IMR-90 (cell line): ENCODE measurements at regions not wholly inside any gene's neighbourhood (a gene's known extent, or its start where the extent isn't known, plus 50 kb on each side); places are given as distances from the start of the nearest gene placed in this dataset.

ENCODE experiments used
- ATAC-seq: fragments of 200-7000 bp; cut with Tn5 transposase; 2 replicates; pipeline ENCODE4 v1.9.1; 2020; ENCODE audit warnings: low read depth, mild to moderate bottlenecking, moderate library complexity
- BruUV-seq: library from RNA; stranded (reverse); fragments of 400-500 nt; replicated peaks from 2 replicates; lab custom pipeline; 2021; lab: Mats Ljungman, UMichigan
- CTCF ChIA-PET: fragments of 300-600 bp; formaldehyde crosslinking; extraction: SDS; loops from one replicate; lab custom pipeline; 2021; ENCODE audit warnings: antibody characterized with exemption; lab: Yijun Ruan, JAX
- POLR2A ChIA-PET: fragments of 300-600 bp; sonication (Branson Sonifier 250); formaldehyde crosslinking; loops from one replicate; lab custom pipeline; 2022; ENCODE audit warnings: antibody characterized with exemption; ENCODE audit not compliant: unreplicated experiment; lab: Charles Lee
- DNase-seq: peaks from one replicate; pipeline ENCODE4 v3.0.0; 2013
- H2AFZ ChIP-seq: replicated peaks from 2 replicates; pipeline ENCODE3; 2013; ENCODE audit warnings: low read length, mild to moderate bottlenecking; ENCODE audit not compliant: poor library complexity
- H2AK5ac ChIP-seq: 2 replicates; pipeline ENCODE4 v1.6.1; 2013; ENCODE audit warnings: low read depth, low read length, inconsistent platforms
- H2AK9ac ChIP-seq: replicated peaks from 2 replicates; pipeline ENCODE3; 2013; ENCODE audit warnings: mild to moderate bottlenecking, low read depth, low read length, moderate library complexity; ENCODE audit not compliant: poor library complexity
- H2BK120ac ChIP-seq: 2 replicates; pipeline ENCODE4 v1.6.1; 2013; ENCODE audit warnings: low read depth, low read length, inconsistent platforms
- H2BK15ac ChIP-seq: 3 replicates; pipeline ENCODE4 v1.6.1; 2013; ENCODE audit warnings: low read depth, low read length, inconsistent platforms
- H2BK20ac ChIP-seq: 2 replicates; pipeline ENCODE4 v1.6.1; 2013; ENCODE audit warnings: low read depth, mild to moderate bottlenecking, inconsistent platforms, low read length, moderate library complexity
- H2BK5ac ChIP-seq: 2 replicates; pipeline ENCODE4 v1.6.1; 2013; ENCODE audit warnings: mild to moderate bottlenecking, low read depth, low read length, inconsistent platforms; ENCODE audit not compliant: poor library complexity, severe bottlenecking
- H3K14ac ChIP-seq: replicated peaks from 2 replicates; pipeline ENCODE4 v1.6.1; 2013; ENCODE audit warnings: low read depth, low read length, inconsistent platforms
- H3K18ac ChIP-seq: 2 replicates; pipeline ENCODE4 v1.6.1; 2013; ENCODE audit warnings: low read depth, low read length, control low read depth
- H3K23ac ChIP-seq: 2 replicates; pipeline ENCODE4 v1.6.1; 2013; ENCODE audit warnings: low read depth, low read length, inconsistent platforms
- H3K27ac ChIP-seq: 2 replicates; pipeline ENCODE4 v1.5.1; 2013; ENCODE audit warnings: mild to moderate bottlenecking, control low read depth, low read length; ENCODE audit not compliant: insufficient read depth
- H3K27me3 ChIP-seq: 2 replicates; pipeline ENCODE4 v1.6.1; 2013; ENCODE audit warnings: low read length; ENCODE audit not compliant: control insufficient read depth, insufficient read depth
- H3K36me3 ChIP-seq: 2 replicates; pipeline ENCODE4 v1.6.1; 2013; ENCODE audit warnings: low read length, mixed read lengths; ENCODE audit not compliant: control insufficient read depth, insufficient read depth
- H3K4ac ChIP-seq: 2 replicates; pipeline ENCODE4 v1.6.1; 2013; ENCODE audit warnings: low read depth, low read length, inconsistent platforms
- H3K4me1 ChIP-seq: 2 replicates; pipeline ENCODE4 v1.6.1; 2013; ENCODE audit warnings: low read length, mixed read lengths; ENCODE audit not compliant: control insufficient read depth, insufficient read depth
- H3K4me2 ChIP-seq: 2 replicates; pipeline ENCODE4 v1.6.1; 2013; ENCODE audit warnings: low read depth, mild to moderate bottlenecking, control low read depth, low read length, moderate library complexity
- H3K4me3 ChIP-seq: 2 replicates; pipeline ENCODE4 v1.5.1; 2013; ENCODE audit warnings: low read depth, mild to moderate bottlenecking, control low read depth, low read length, moderate library complexity; ENCODE audit not compliant: insufficient read depth
- H3K56ac ChIP-seq: 2 replicates; pipeline ENCODE4 v1.6.1; 2013; ENCODE audit warnings: low read length, inconsistent platforms; ENCODE audit not compliant: insufficient read depth; ENCODE audit errors: extremely low read depth
- H3K79me1 ChIP-seq, 2 experiments: 2 replicates each; pipeline ENCODE4 v1.6.1; 2013; ENCODE audit warnings: low read length in 2 of 2, inconsistent platforms in 1 of 2, low read depth in 1 of 2
- H3K9ac ChIP-seq: 2 replicates; pipeline ENCODE4 v1.6.1; 2013; ENCODE audit warnings: low read depth, low read length, control low read depth
- H3K9me1 ChIP-seq: 2 replicates; pipeline ENCODE4 v1.6.1; 2013; ENCODE audit warnings: low read length, inconsistent platforms; ENCODE audit not compliant: insufficient read depth
- H3K9me3 ChIP-seq: 2 replicates; pipeline ENCODE4 v1.6.1; 2013; ENCODE audit warnings: low read length; ENCODE audit not compliant: control insufficient read depth, insufficient read depth
- H4K20me1 ChIP-seq: 2 replicates; pipeline ENCODE4 v1.6.1; 2013; ENCODE audit warnings: low read length, inconsistent platforms; ENCODE audit not compliant: insufficient read depth
- H4K5ac ChIP-seq: 2 replicates; pipeline ENCODE4 v1.6.1; 2013; ENCODE audit warnings: mild to moderate bottlenecking, low read depth, low read length, control low read depth
- H4K8ac ChIP-seq, 2 experiments: 2 replicates each; pipeline ENCODE4 v1.6.1; 2013; ENCODE audit warnings: low read depth in 2 of 2, low read length in 2 of 2, control low read depth in 1 of 2, inconsistent platforms in 1 of 2
- H4K91ac ChIP-seq: 2 replicates; pipeline ENCODE4 v1.6.1; 2013; ENCODE audit warnings: low read depth, low read length, inconsistent platforms; ENCODE audit not compliant: insufficient read depth
- MXI1 ChIP-seq: IDR thresholded peaks from 2 replicates; pipeline ENCODE4 v1.6.1; 2012; ENCODE audit warnings: low read depth, mild to moderate bottlenecking, low read length, moderate library complexity, borderline replicate concordance
- RCOR1 ChIP-seq: IDR thresholded peaks from 2 replicates; pipeline ENCODE4 v1.6.1; 2012; ENCODE audit warnings: mild to moderate bottlenecking, low read length, improper control_type of control experiment; ENCODE audit not compliant: insufficient replicate concordance
- SMC3 ChIP-seq: fragments of 150-350 bp; IDR thresholded peaks from 2 replicates; pipeline ENCODE4 v1.6.1; 2016; ENCODE audit warnings: low read depth, mild to moderate bottlenecking, antibody characterized with exemption, low read length, moderate library complexity
- WGBS, 2 experiments: methylation state at CpG; one replicate each; pipeline versions ENCODE4 v1.1.5 to v1.1.7; 2013; ENCODE audit warnings: missing lambda C conversion rate in 2 of 2; ENCODE audit not compliant: insufficient read length in 1 of 2; ENCODE audit errors: extremely low coverage in 2 of 2; 5-methylcytosine and 5-hydroxymethylcytosine counted together
- dilution Hi-C: fragments of 300-500 bp; cut with HindIII; formaldehyde crosslinking; loops from one replicate; pipeline ENCODE4 v1.14.3; 2018; ENCODE audit warnings: low sequenced_read_pairs; ENCODE audit not compliant: unreplicated experiment
- in situ Hi-C: fragments of 300-500 bp; cut with MboI; formaldehyde crosslinking; loops from 3 replicates; pipeline ENCODE4 v1.14.3; 2019; ENCODE audit warnings: low sequenced_read_pairs, inconsistent platforms, mixed read lengths
- intact Hi-C: fragments of 100-400 bp; cut with micrococcal nuclease; formaldehyde crosslinking; loops from 2 replicates; pipeline ENCODE4 v1.10.0; 2022

- DNase-seq (no peak), ATAC-seq (no peak)
- H3K79me1 ChIP-seq: no peaks in the 10 kb centered on the region
- no peaks in the 10 kb centered on the region for H3K9me3 ChIP-seq
- H3K18ac ChIP-seq: no peak overlapping the region
- no peaks in the 10 kb centered on the region for H3K9me1 ChIP-seq
- no peak overlapping the region for H3K9ac ChIP-seq
- H4K91ac ChIP-seq: no peak overlapping the region
- dilution Hi-C loops (no loop called here), in situ Hi-C loops (no loop called here), intact Hi-C loops (no loop called here)
- no peak overlapping the region for H3K23ac ChIP-seq
- no peak overlapping the region for H2BK20ac ChIP-seq
- no peaks in the 10 kb centered on the region for H3K4me1 ChIP-seq
- H3K4ac ChIP-seq: no peak overlapping the region
- H3K36me3 ChIP-seq: no peaks in the 10 kb centered on the region
- H3K14ac ChIP-seq: no peak overlapping the region
- H4K8ac ChIP-seq: no peak overlapping the region
- no peak overlapping the region for H2BK15ac ChIP-seq
- no peak overlapping the region for H2BK120ac ChIP-seq
- H3K4me3 ChIP-seq: no peak overlapping the region
- ChIA-PET POLR2A (no interaction called here), CTCF (interaction anchor here (0.5 to 1.0 kb wide), 3 partner anchors 9 to 26 kb away, joined by 3 to 4 read pairs (median 3); no protein-coding TSS in a partner anchor)
- no peak overlapping the region for H3K4me2 ChIP-seq
- TF ChIP-seq SMC3 (no peak), RCOR1 (no peak), MXI1 (no peak)
- no CpG with 5 or more reads among the region's 3 CpGs for WGBS, 2 experiments
- BruUV-seq: no TSS peak
- no peak overlapping the region for H2BK5ac ChIP-seq
- H4K20me1 ChIP-seq: no peaks in the 10 kb centered on the region
- H3K56ac ChIP-seq: no peak overlapping the region
- no peak overlapping the region for H3K27ac ChIP-seq
- no peak overlapping the region for H2AK9ac ChIP-seq
- peaks cover 75% of the 10 kb centered on the region for H3K27me3 ChIP-seq
- H2AFZ ChIP-seq: no peak overlapping the region
- H2AK5ac ChIP-seq: no peak overlapping the region
- no peak overlapping the region for H4K5ac ChIP-seq
These were observed 337.1 kb upstream of the ZMIZ1 start for GRCh38 chr10:78731675-78732074.
